HFFc6 (cell line): ENCODE measurements at regions not wholly inside any gene's neighbourhood (a gene's known extent, or its start where the extent isn't known, plus 50 kb on each side); places are given as distances from the start of the nearest gene placed in this dataset.

Source experiments
- DNase-seq: peaks from one replicate; pipeline ENCODE4 v3.0.0-alpha.2; 2018
- H3K27ac Mint-ChIP-seq: 2 replicates; pipeline ENCODE4 v1.8.0; 2020; ENCODE audit warnings: mild to moderate bottlenecking, mixed read lengths
- H3K27me3 Mint-ChIP-seq: 2 replicates; pipeline ENCODE4 v1.8.0; 2021; ENCODE audit warnings: mild to moderate bottlenecking, moderate library complexity, mixed read lengths; ENCODE audit not compliant: insufficient read depth
- H3K36me3 Mint-ChIP-seq: 2 replicates; pipeline ENCODE4 v1.8.0; 2021; ENCODE audit warnings: low read depth, mixed read lengths
- H3K4me1 Mint-ChIP-seq: 2 replicates; pipeline ENCODE4 v1.8.0; 2020; ENCODE audit warnings: low read depth, mixed read lengths
- H3K4me3 Mint-ChIP-seq: 2 replicates; pipeline ENCODE4 v1.8.0; 2020; ENCODE audit warnings: mild to moderate bottlenecking, moderate library complexity, mixed read lengths
- H3K9me3 Mint-ChIP-seq: 2 replicates; pipeline ENCODE4 v1.8.0; 2020; ENCODE audit warnings: mild to moderate bottlenecking, mixed read lengths
- CTCF ChIP-seq: fragments of 200-600 bp; sonication (generic); IDR thresholded peaks from 2 replicates; pipeline ENCODE4 v1.5.0; 2021; ENCODE audit warnings: antibody characterized with exemption, mild to moderate bottlenecking

- no peak for DNase-seq
- no peak overlapping the region for H3K27ac Mint-ChIP-seq
- TF ChIP-seq CTCF: no peak
- no peak overlapping the region for H3K4me3 Mint-ChIP-seq
- peaks cover 3% of the 10 kb centered on the region; the same call in 1 of the 2 replicates for H3K36me3 Mint-ChIP-seq
- peaks cover 46% of the 10 kb centered on the region for H3K9me3 Mint-ChIP-seq
- no peaks in the 10 kb centered on the region for H3K27me3 Mint-ChIP-seq
- H3K4me1 Mint-ChIP-seq: no peaks in the 10 kb centered on the region
Observed at GRCh38 chr18:38453880-38454279, 888.3 kb upstream of the CELF4 start.

GRCh38 chr18:38450876-38451275 is 885.3 kb upstream of the CELF4 start:
- no peaks in the 10 kb centered on the region for H3K4me1 Mint-ChIP-seq
- H3K27me3 Mint-ChIP-seq: no peaks in the 10 kb centered on the region
- H3K36me3 Mint-ChIP-seq: no peaks in the 10 kb centered on the region
- H3K27ac Mint-ChIP-seq: no peak overlapping the region
- TF ChIP-seq CTCF: no peak
- no peak overlapping the region for H3K4me3 Mint-ChIP-seq
- H3K9me3 Mint-ChIP-seq: peaks cover 54% of the 10 kb centered on the region
- DNase-seq: no peak

- DNase-seq: no peak
- H3K9me3 Mint-ChIP-seq: peaks cover 54% of the 10 kb centered on the region
- H3K27me3 Mint-ChIP-seq: no peaks in the 10 kb centered on the region
- no peaks in the 10 kb centered on the region; the same call in 1 of the 2 replicates for H3K36me3 Mint-ChIP-seq
- H3K4me3 Mint-ChIP-seq: no peak overlapping the region
- no peaks in the 10 kb centered on the region for H3K4me1 Mint-ChIP-seq
- TF ChIP-seq CTCF: no peak
- H3K27ac Mint-ChIP-seq: no peak overlapping the region
Observed at GRCh38 chr18:38445804-38446145, 880.2 kb upstream of the CELF4 start.

- peaks cover 50% of the 10 kb centered on the region for H3K9me3 Mint-ChIP-seq
- DNase-seq: no peak
- H3K4me1 Mint-ChIP-seq: no peaks in the 10 kb centered on the region
- H3K27me3 Mint-ChIP-seq: no peaks in the 10 kb centered on the region
- no peak overlapping the region for H3K4me3 Mint-ChIP-seq
- no peak overlapping the region for H3K27ac Mint-ChIP-seq
- no peaks in the 10 kb centered on the region; the same call in 1 of the 2 replicates for H3K36me3 Mint-ChIP-seq
- no peak for TF ChIP-seq CTCF
Observed at GRCh38 chr18:38444971-38445803, 879.6 kb upstream of the CELF4 start.

GRCh38 chr18:38427736-38428135 is 862.1 kb upstream of the CELF4 start:
- Mint-ChIP-seq H3K36me3 (no peaks in the 10 kb centered on the region; the same call in 1 of the 2 replicates), H3K27ac (no peak overlapping the region), H3K4me1 (no peaks in the 10 kb centered on the region), H3K27me3 (no peaks in the 10 kb centered on the region), H3K9me3 (peaks cover 61% of the 10 kb centered on the region), H3K4me3 (no peak overlapping the region)
- no peak for TF ChIP-seq CTCF
- DNase-seq: no peak
